Stimulated activated CD4-positive, alpha-beta T cell treated with anti-CD3 and anti-CD28 coated beads, Interleukin-12 subunit alpha, Interleukin-12 subunit beta, amount 100 ng/mL, for 48 hours (primary cell): ENCODE measurements at regions not wholly inside any gene's neighbourhood (a gene's known extent, or its start where the extent isn't known, plus 50 kb on each side); places are given as distances from the start of the nearest gene placed in this dataset.
"Not testable (repeated sequence)": the region's sequence is repeated elsewhere in the genome, so short reads cannot be mapped to it uniquely, and the experiment has no call there.

Source experiments
- DNase-seq, 3 donors: peaks; one replicate each; pipeline ENCODE4 v3.0.0-alpha.2; 2020; ENCODE audit warnings: low read depth in 2 of 3, low spot score in 1 of 3

DNA sequence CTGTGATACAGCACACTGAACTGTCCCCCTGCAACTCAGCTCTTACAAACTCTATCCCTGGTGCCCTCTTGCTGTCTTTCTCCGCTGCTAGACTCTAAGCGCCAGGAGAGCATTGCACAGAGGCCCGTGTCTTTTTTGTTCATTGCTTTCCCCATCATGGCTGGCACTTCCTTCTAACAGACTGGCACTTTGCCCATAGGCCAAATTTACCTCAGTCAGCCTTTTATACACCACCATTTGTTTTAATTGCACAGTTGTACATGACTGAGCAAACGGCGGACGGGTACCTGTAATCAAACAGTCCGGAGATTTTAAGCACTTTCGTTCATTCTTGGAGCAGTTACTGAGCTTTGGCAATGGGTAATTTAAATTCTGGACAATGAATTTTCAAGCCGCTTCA lies 102.2 kb upstream of the CLINT1 start:
- DNase-seq = no peak

DNA sequence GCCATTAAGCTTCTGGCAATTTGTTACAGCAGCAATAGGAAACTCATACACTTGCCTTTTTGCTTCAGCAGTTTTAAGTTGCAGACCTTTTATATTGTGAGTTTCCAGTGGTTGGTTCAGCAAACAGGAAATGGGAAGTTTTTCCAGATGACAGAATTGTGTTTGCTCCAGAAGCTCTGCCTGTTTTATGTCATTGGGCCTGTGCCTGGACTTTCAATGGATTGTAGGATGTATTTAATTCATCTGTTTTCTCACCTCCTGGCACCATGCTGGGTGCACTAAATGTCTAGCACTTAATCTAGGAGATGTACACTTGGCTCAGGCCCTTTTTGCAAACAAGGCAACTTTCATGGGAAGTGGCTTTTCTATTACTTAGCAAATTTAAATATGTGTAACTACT lies 100.4 kb upstream of the CLINT1 start:
- DNase-seq = no peak

GRCh38 chr5:157956271-157956885 lies 97.4 kb upstream of the CLINT1 start:
- DNase-seq = no peak

- no peak for DNase-seq
Observed at GRCh38 chr5:157955541-157956172, 96.7 kb upstream of the CLINT1 start.

DNA sequence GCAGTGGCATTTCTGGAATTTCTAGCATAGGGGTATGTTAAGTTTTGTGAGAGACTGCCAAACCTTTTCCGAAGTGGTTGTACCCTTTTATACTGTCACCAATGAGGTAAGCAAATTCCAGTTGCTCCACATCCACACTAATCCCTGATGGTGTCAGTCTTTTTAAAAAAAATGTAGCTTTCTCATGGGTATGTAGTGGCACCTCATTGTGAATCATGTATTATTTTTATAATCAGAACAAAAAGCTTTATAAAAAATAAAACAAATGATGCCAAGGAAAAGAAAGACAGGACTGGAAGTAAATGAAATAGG lies 93.4 kb upstream of the CLINT1 start:
- DNase-seq = no peak

GRCh38 chr5:157951673-157952373 lies 92.9 kb upstream of the CLINT1 start:
- DNase-seq = no peak

DNA sequence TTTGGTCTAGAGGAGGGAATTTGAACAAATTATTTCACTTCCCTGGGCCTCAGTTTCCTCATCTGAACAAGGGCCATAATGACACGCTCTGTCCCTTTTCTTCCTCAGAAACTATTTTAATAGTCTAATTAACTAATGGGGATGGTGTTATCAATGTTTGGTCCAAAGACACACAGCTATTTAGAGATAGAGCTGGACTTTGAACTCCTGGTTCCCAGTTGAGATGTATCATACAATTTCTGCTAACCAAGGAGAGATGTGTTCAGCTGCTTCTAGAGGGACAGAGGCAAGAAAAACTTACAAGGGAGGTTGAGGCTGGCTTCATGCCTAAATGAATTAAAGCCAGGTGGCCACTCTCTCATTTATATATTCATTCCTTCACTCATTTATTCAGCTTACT lies 90.6 kb upstream of the CLINT1 start:
- DNase-seq = no peak

GRCh38 chr5:157948738-157949410 lies 89.9 kb upstream of the CLINT1 start:
- peak; percentile 59 to 86 (median 66) for DNase-seq

- no peak for DNase-seq
Observed at GRCh38 chr5:157947156-157947555, 88.2 kb upstream of the CLINT1 start.

- not testable (repeated sequence) for DNase-seq
Observed at GRCh38 chr5:157945822-157946221, 86.9 kb upstream of the CLINT1 start.

DNA sequence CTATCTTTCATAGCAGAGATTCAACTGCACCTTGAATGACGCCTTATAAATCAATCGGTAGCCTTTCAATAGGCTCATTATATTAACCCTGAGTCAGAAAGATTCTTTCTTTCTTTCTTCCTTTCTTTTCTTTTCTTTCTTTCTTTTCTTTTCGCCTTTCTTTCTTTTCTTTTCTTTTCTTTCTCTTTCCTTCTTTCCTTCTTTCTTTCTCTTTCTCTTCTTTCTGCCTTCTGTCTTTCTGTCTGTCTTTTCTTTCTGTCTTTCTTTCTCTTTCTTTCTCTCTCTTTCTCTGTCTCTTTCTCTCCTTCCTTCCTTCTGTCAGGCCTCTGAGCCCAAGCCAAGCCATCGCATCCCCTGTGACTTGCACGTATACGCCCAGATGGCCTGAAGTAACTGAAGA lies 86.0 kb upstream of the CLINT1 start:
- no peak for DNase-seq

GRCh38 chr5:157944077-157944633 lies 85.2 kb upstream of the CLINT1 start:
- DNase-seq = no peak

- no peak for DNase-seq
Observed at GRCh38 chr5:157942595-157942994, 83.7 kb upstream of the CLINT1 start.

- DNase-seq = no peak
Observed at GRCh38 chr5:157941616-157942015, 82.7 kb upstream of the CLINT1 start.

GRCh38 chr5:157938101-157938500 lies 79.2 kb upstream of the CLINT1 start:
- DNase-seq = not testable (repeated sequence)

GRCh38 chr5:157936776-157937501 lies 78.0 kb upstream of the CLINT1 start:
- not testable (repeated sequence) for DNase-seq

DNA sequence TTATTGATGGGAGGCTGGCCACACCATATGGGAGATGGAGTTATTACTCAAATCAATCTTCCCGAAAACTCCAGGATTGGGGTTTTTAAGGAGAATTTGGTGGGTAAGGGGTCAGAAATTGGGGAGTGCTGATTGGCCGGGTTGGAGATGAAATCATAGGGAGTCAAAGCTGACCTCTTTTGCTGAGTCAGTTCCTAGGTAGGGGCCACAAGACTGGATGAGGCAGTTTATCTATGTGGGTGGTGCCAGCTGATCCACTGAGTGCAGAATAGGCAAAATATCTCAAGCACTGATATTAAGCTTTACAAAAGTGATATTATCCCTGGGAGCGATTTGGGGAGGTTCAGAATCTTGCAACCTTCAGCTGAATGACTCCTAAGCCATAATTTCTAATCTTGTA lies 75.7 kb upstream of the CLINT1 start:
- DNase-seq = no peak

DNA sequence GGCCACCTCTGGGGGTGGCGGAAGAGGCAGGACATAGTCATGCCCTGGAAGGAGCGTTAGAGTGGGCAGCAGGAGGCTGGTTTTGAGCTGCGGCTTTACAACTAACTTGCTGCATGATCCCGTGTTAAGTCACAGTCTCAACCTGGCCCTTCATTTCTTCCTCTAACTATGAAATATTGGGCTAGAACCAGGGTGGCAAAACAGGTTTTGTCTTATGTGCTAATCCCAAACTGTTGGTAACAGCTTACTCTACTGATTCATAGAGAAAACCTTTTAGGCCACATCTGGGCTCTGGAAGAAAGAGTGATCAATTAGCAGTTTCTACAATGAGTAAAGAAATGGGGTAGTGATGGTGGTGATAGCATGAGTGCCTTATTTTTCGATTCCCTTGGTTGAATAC lies 74.1 kb upstream of the CLINT1 start:
- DNase-seq = no peak

DNA sequence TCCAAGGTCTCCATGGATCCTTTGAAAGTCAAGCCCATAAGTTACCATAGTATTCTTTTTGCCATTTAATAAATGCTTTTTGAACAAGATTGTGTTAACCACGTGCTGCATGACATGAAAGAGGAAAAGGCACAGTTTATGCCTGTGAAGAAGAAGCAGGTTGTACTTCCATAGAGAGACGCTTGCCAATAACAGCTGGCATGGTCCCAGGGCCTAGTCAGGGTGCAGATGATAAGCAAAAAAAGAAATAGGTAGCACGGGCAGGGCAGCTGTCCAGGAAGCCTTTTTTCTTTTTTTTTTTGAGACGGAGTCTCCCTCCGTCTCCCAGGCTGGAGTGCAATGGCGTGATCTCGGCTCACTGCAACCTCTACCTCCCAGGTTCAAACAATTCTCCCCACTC lies 71.8 kb upstream of the CLINT1 start:
- DNase-seq = no peak

DNA sequence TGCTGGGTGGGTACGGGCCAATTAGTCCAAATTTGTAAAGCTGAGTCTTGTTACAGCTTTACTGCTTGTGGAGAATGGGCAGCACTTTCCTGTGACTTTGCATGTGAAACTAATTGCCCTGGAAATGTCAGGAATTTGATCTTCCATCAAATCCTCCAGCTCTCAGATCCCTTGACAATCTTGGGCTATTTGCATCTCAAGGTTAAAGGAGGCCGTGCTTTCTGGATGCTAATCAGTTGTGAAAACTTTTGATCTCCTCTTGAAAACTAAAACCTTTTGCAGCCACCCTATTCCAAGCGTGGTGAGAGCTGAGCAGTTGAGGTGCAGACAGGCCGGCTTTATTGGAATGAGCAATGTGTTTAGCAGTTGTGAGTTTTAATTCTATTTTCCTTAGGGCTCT lies 68.0 kb upstream of the CLINT1 start:
- DNase-seq = no peak
